Panc1 (cell line): ENCODE measurements at regions not wholly inside any gene's neighbourhood (a gene's known extent, or its start where the extent isn't known, plus 50 kb on each side); places are given as distances from the start of the nearest gene placed in this dataset.

Experiments
- ATAC-seq: fragments of 200-7000 bp; cut with Tn5 transposase; 2 replicates; pipeline ENCODE4 v1.9.1; 2020; ENCODE audit warnings: mild to moderate bottlenecking, moderate library complexity
- BruUV-seq: library from RNA; stranded (reverse); fragments of 400-500 nt; replicated peaks from 2 replicates; lab custom pipeline; 2021; lab: Mats Ljungman, UMichigan
- CTCF ChIA-PET: fragments of 300-600 bp; sonication (Branson Sonifier 250); formaldehyde crosslinking; loops from one replicate; lab custom pipeline; 2022; ENCODE audit warnings: antibody characterized with exemption; lab: Charles Lee
- POLR2A ChIA-PET: fragments of 300-600 bp; sonication (Branson Sonifier 250); formaldehyde crosslinking; loops from one replicate; lab custom pipeline; 2022; ENCODE audit warnings: antibody characterized with exemption; lab: Charles Lee
- DNase-seq: peaks from one replicate; pipeline ENCODE4 v3.0.0-alpha.2; 2010; ENCODE audit warnings: low read depth, low spot score
- H3K27ac ChIP-seq: 2 replicates; pipeline ENCODE4 v1.5.1; 2011; ENCODE audit warnings: mild to moderate bottlenecking, low read length, inconsistent platforms
- H3K27me3 ChIP-seq: fragments of 200-500 bp; sonication (Bioruptor generic); 2 replicates; pipeline ENCODE4 v1.6.0; 2014; ENCODE audit warnings: low read length, inconsistent platforms; ENCODE audit not compliant: control insufficient read depth, insufficient read depth
- H3K36me3 ChIP-seq: fragments of 200-500 bp; sonication (Bioruptor generic); 2 replicates; pipeline ENCODE4 v1.5.1; 2014; ENCODE audit warnings: inconsistent platforms, mild to moderate bottlenecking, low read length, moderate library complexity; ENCODE audit not compliant: control insufficient read depth, insufficient read depth
- H3K4me1 ChIP-seq: 2 replicates; pipeline ENCODE4 v1.5.1; 2011; ENCODE audit warnings: inconsistent platforms, mild to moderate bottlenecking, low read length, moderate library complexity; ENCODE audit not compliant: control insufficient read depth, insufficient read depth
- H3K4me3 ChIP-seq, 2 experiments: 2 replicates each; pipeline ENCODE4 v1.5.1; 2011 to 2012; ENCODE audit warnings: low read depth in 2 of 2, low read length in 2 of 2, mild to moderate bottlenecking in 2 of 2, inconsistent platforms in 1 of 2, moderate library complexity in 1 of 2
- H3K9me3 ChIP-seq: fragments of 200-500 bp; sonication (Bioruptor generic); 2 replicates; pipeline ENCODE4 v1.5.1; 2014; ENCODE audit warnings: low read depth, mild to moderate bottlenecking, inconsistent platforms, low read length, moderate library complexity; ENCODE audit not compliant: control insufficient read depth, insufficient read depth
- CTCF ChIP-seq: fragments of 450-650 bp; IDR thresholded peaks from 2 replicates; pipeline ENCODE4 v1.5.1; 2017; ENCODE audit warnings: mild to moderate bottlenecking
- POLR2AphosphoS5 ChIP-seq: IDR thresholded peaks from 2 replicates; pipeline ENCODE4 v1.6.1; 2012; ENCODE audit warnings: mild to moderate bottlenecking, low read depth, low read length, moderate library complexity
- REST ChIP-seq, 2 experiments: IDR thresholded peaks; 2 replicates each; pipeline ENCODE4 v1.6.1; 2011 to 2012; ENCODE audit warnings: low read depth in 2 of 2, control low read depth in 1 of 2, low read length in 1 of 2, mild to moderate bottlenecking in 1 of 2, moderate library complexity in 1 of 2; ENCODE audit not compliant: insufficient read depth in 1 of 2
- SIN3A ChIP-seq: IDR thresholded peaks from 2 replicates; pipeline ENCODE4 v1.6.1; 2012; ENCODE audit warnings: low read depth, mild to moderate bottlenecking, low read length, moderate library complexity, borderline replicate concordance; ENCODE audit not compliant: insufficient read depth
- TCF7L2 ChIP-seq: IDR thresholded peaks from 2 replicates; pipeline ENCODE4 v1.6.1; 2011; ENCODE audit warnings: mild to moderate bottlenecking, low read depth, low read length, inconsistent platforms
- in situ Hi-C: cut with HindIII; loops from 2 replicates; pipeline ENCODE4 v1.10.0; 2016; ENCODE audit warnings: low sequenced_read_pairs, low pct_unique_long_range_greater_than_20kb
- intact Hi-C: fragments of 100-400 bp; cut with micrococcal nuclease; formaldehyde crosslinking; loops from one replicate; pipeline ENCODE4 v1.10.0; 2022; ENCODE audit not compliant: unreplicated experiment

DNA sequence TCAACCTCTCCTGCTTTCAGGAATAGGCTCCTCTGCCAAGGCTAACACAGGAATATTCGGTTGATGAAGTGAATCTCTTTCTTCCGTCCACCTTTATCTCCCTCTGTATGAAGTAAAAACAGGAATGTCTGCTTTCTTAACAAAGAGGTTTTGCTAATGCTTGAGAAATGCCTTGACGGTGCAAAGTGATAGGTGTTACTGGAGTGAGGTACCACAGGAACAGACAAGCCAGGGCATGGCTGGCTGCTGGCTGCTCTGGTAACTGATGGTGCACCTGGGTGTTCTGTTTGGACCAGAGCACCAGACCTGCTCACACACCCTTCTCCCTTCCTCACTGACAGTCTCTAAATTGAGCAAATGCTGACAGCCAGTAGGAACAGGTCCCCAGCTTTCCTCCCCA, 174.0 kb upstream of the FBXL4 start:
- no TSS peak for BruUV-seq
- intact Hi-C loops = no loop called here
- TF ChIP-seq REST (IDR thresholded peaks at IDR 0.05; ENCODE audit: insufficient read depth in 1 of 2, low read depth in 2 of 2, low read length in 1 of 2) = no peak
- no peak for TF ChIP-seq POLR2AphosphoS5
- no peak for TF ChIP-seq CTCF
- no peak for TF ChIP-seq SIN3A
- no peak for TF ChIP-seq TCF7L2

GRCh38 chr6:99120641-99121040, 172.9 kb upstream of the FBXL4 start:
- H3K4me3 ChIP-seq = no peak overlapping the region
- no peak for ATAC-seq
- H3K36me3 ChIP-seq = no peaks in the 10 kb centered on the region
- BruUV-seq = no TSS peak
- no peak overlapping the region for H3K27ac ChIP-seq
- H3K9me3 ChIP-seq = no peaks in the 10 kb centered on the region
- in situ Hi-C loops (no loop called here), intact Hi-C loops (no loop called here)
- CTCF ChIA-PET = interaction anchor here (0.8 kb wide), 1 partner anchor 170 kb away, joined by 3 read pairs; no protein-coding TSS in a partner anchor
- no peak for TF ChIP-seq POLR2AphosphoS5
- POLR2A ChIA-PET = no interaction called here
- H3K27me3 ChIP-seq = peaks cover 6% of the 10 kb centered on the region
- no peaks in the 10 kb centered on the region for H3K4me1 ChIP-seq
- DNase-seq = no peak

More for the DNA sequence above, 174.0 kb upstream of the FBXL4 start:
- Histone ChIP-seq H3K27me3 (peaks cover 4% of the 10 kb centered on the region), H3K9me3 (no peaks in the 10 kb centered on the region), H3K27ac (no peak overlapping the region), H3K4me1 (no peaks in the 10 kb centered on the region), H3K4me3 (no peak overlapping the region), H3K36me3 (no peaks in the 10 kb centered on the region)
- CTCF ChIA-PET = no interaction called here
- ATAC-seq = no peak
- in situ Hi-C loops = no loop called here
- no peak for DNase-seq
- POLR2A ChIA-PET = no interaction called here

GRCh38 chr6:99119109-99120031, 171.6 kb upstream of the FBXL4 start:
- ATAC-seq = peak; percentile 76
- no peak for TF ChIP-seq REST (IDR thresholded peaks at IDR 0.05; ENCODE audit: insufficient read depth in 1 of 2, low read depth in 2 of 2, low read length in 1 of 2)
- TF ChIP-seq TCF7L2 = no peak
- peak; percentile 77 for TF ChIP-seq CTCF
- in situ Hi-C loops = no loop called here
- intact Hi-C loops = loop anchor here (5.0 kb wide), 1 partner anchor 272 kb away; no protein-coding TSS in a partner anchor
- Histone ChIP-seq H3K4me1 (no peaks in the 10 kb centered on the region), H3K27me3 (peaks cover 9% of the 10 kb centered on the region), H3K36me3 (no peaks in the 10 kb centered on the region), H3K4me3 (no peak overlapping the region), H3K9me3 (no peaks in the 10 kb centered on the region), H3K27ac (no peak overlapping the region)
- no TSS peak for BruUV-seq
- ChIA-PET POLR2A (no interaction called here), CTCF (interaction anchor here (0.6 to 0.9 kb wide), 2 partner anchors 9 to 286 kb away, joined by 3 read pairs; no protein-coding TSS in a partner anchor)
- peak; percentile 18 for DNase-seq
